ENCODE measurements at regions not wholly inside any gene's neighbourhood (a gene's known extent, or its start where the extent isn't known, plus 50 kb on each side); places are given as distances from the start of the nearest gene placed in this dataset.

GRCh38 chr18:5673616-5674015 lies 129.8 kb upstream of the EPB41L3 start:
- Mint-ChIP-seq H3K9me3 (no peaks in the 10 kb centered on the region), H3K36me3 (no peaks in the 10 kb centered on the region), H3K27ac (no peak overlapping the region)
- DNase-seq (ENCODE audit: low spot score in 2 of 2) (no peak), ATAC-seq (no peak)

DNA sequence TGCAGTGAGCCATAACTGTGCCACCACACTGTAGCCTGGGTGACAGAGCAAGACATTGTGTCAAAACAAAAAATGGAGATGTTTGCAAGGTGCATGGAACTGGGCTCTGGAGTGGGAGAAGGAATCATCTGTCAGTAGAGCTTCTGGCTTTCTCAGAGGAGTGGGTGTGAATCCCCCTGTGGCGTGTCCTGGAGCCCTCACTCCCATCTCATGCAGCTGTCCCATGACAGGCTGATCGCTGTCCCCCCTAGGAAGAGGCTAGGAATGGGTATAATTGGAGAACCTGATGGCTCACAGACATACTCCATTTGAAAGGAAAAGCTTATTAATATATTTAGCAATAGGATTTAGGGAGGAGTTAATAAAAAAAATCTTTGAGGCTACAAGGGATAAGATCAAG lies 125.8 kb upstream of the EPB41L3 start:
- Mint-ChIP-seq H3K36me3 (no peaks in the 10 kb centered on the region), H3K9me3 (no peaks in the 10 kb centered on the region), H3K27ac (no peak overlapping the region)
- no peak for DNase-seq (ENCODE audit: low spot score in 2 of 2)
- ATAC-seq, result no peak

DNA sequence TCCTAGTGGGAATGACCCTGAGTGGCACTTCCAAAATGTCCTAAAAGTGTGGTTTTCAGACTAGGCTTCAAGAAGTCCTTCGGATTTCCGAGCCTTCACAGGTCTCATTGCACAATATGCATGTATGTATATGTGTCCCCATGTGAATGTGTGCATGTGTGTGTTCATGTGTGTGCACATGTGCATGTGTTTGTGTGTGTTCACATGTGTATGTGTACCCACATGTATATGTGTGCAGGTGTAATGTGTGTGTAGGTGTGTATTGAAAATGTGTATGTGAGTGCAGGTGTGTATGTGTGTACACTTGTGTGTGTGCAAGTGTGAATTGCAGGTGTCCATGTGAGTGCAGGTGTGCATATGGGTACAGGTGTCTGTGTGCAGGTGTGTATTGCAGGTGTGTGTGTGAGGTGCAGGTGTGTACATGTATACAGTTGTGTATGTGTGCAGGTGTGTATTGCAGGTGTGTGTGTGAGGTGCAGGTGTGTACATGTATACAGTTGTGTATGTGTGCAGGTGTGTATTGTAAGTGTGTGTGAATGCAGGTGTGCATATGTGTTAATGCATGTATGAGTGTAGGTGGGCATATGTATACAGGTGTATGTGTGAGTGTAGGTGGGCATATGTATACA lies 124.4 kb upstream of the EPB41L3 start:
- no peak for DNase-seq (ENCODE audit: low spot score in 2 of 2)
- ATAC-seq, result no peak
- H3K9me3 Mint-ChIP-seq, result no peaks in the 10 kb centered on the region
- H3K36me3 Mint-ChIP-seq, result no peaks in the 10 kb centered on the region
- H3K27ac Mint-ChIP-seq, result no peak overlapping the region

- DNase-seq (ENCODE audit: low spot score in 2 of 2), result no peak
- peak in 1 of 2 donors; percentile 38 for ATAC-seq
- no peak overlapping the region for H3K27ac Mint-ChIP-seq
- H3K36me3 Mint-ChIP-seq, result no peaks in the 10 kb centered on the region
- no peaks in the 10 kb centered on the region for H3K9me3 Mint-ChIP-seq
Measured at GRCh38 chr18:5667356-5667755, 123.6 kb upstream of the EPB41L3 start.

DNA sequence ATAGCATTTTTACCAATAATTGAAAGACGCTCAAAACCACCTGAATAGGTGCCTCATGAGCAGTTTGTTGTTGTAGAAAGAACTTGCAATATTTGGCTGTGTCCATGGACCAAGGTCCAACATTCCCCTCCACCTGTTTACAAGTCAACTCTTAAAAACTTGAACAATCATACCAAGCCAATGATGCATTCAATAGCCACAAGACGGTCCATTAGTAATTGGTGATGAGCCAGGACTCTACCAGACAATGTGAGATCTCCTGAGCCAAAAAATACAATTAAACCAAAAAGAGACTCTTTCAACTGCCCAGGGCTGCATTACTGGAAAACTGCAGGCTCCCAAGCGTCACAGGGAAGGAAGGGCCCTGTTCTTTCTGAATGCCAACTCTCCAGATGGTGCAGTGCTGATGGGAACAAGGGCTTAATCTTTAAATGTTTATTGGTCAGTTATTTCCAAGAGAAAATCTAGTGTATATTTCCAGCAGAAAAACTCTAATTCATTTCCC lies 118.8 kb upstream of the EPB41L3 start:
- ATAC-seq (no peak), DNase-seq (ENCODE audit: low spot score in 2 of 2) (no peak)
- no peaks in the 10 kb centered on the region for H3K9me3 Mint-ChIP-seq
- no peaks in the 10 kb centered on the region for H3K36me3 Mint-ChIP-seq
- H3K27ac Mint-ChIP-seq, result no peak overlapping the region

GRCh38 chr18:5661179-5661578 lies 117.4 kb upstream of the EPB41L3 start:
- ATAC-seq (no peak), DNase-seq (ENCODE audit: low spot score in 2 of 2) (no peak)
- no peak overlapping the region for H3K27ac Mint-ChIP-seq
- no peaks in the 10 kb centered on the region for H3K9me3 Mint-ChIP-seq
- H3K36me3 Mint-ChIP-seq, result no peaks in the 10 kb centered on the region

- DNase-seq (ENCODE audit: low spot score in 2 of 2) (no peak), ATAC-seq (no peak)
- Mint-ChIP-seq H3K36me3 (no peaks in the 10 kb centered on the region), H3K9me3 (no peaks in the 10 kb centered on the region), H3K27ac (no peak overlapping the region)
Measured at GRCh38 chr18:5653802-5654201, 110.0 kb upstream of the EPB41L3 start.

- ATAC-seq (no peak), DNase-seq (ENCODE audit: low spot score in 2 of 2) (no peak)
- Mint-ChIP-seq H3K27ac (no peak overlapping the region), H3K9me3 (no peaks in the 10 kb centered on the region), H3K36me3 (no peaks in the 10 kb centered on the region)
Measured at GRCh38 chr18:5651736-5652135, 107.9 kb upstream of the EPB41L3 start.

DNA sequence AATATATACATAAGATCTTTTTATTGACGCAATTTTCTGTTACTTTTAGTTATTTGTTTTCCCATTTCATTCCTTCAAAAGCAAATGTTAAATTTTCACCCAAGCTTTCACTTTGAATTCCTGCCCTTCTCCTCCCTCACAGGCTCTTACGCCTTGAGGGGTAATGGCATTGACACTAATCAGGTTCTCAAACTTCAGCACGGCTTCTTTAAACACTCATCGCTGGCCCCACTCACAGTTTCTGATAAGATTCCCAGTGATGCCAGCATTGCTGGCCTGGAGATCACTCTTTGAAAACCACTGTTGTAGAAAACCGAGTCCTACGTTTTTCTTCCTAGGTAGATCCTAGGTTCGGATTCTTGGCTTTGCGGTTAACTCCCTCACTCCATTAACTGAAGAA lies 105.6 kb upstream of the EPB41L3 start:
- DNase-seq (ENCODE audit: low spot score in 2 of 2) (no peak), ATAC-seq (no peak)
- Mint-ChIP-seq H3K36me3 (no peaks in the 10 kb centered on the region), H3K27ac (no peak overlapping the region), H3K9me3 (no peaks in the 10 kb centered on the region)

DNA sequence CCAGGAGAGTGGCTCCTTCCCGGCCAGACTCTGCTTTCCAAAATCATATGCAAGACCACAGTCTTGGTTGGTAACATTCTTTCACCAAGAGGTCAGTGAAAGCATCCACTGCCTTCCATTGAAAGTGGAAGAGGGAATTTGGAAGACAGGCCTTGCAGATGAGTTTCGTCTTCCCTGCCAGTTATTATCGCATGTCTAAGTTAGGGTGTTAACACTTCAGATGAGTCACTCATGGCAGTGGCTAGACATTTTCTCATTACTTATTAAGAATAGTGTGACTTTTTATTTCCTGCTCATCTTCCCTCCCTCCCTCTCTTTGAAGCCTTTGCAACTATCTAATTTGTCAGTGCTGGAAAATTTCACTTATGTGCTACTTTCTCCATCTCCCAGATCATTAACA lies 102.9 kb upstream of the EPB41L3 start:
- ATAC-seq, result no peak

GRCh38 chr18:5643288-5643687 lies 99.5 kb upstream of the EPB41L3 start:
- DNase-seq (ENCODE audit: low spot score in 2 of 2), result no peak
- H3K9me3 Mint-ChIP-seq, result no peaks in the 10 kb centered on the region
- no peaks in the 10 kb centered on the region for H3K36me3 Mint-ChIP-seq
- ATAC-seq, result no peak
- H3K27ac Mint-ChIP-seq, result no peak overlapping the region

More for the DNA sequence above, 102.9 kb upstream of the EPB41L3 start:
- no peak for DNase-seq (ENCODE audit: low spot score in 2 of 2)
- Mint-ChIP-seq H3K27ac (no peak overlapping the region), H3K9me3 (no peaks in the 10 kb centered on the region), H3K36me3 (no peaks in the 10 kb centered on the region)

DNA sequence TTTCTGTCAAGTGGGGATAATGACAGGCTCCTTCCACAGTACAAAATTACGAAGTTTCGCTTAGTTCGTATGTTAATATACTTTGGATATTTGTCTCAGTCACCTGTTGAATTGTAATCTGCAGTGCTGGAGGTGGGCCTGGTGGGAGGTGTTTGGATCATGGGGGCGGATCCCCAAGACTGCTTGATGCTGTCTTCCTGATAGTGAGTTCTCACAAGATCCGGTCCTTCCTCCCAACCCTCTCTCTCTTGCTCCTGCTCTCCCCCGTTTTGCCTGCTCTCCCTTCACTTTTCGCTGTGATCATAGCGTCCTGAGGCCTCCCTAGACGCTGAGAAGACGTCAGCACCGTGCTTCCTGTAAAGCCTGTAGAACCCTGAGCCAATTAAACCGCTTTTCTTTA lies 97.1 kb upstream of the EPB41L3 start:
- Mint-ChIP-seq H3K36me3 (no peaks in the 10 kb centered on the region), H3K27ac (no peak overlapping the region), H3K9me3 (peaks cover 0 to 4% of the 10 kb centered on the region in 2 donors)
- no peak for DNase-seq (ENCODE audit: low spot score in 2 of 2)
- no peak for ATAC-seq

DNA sequence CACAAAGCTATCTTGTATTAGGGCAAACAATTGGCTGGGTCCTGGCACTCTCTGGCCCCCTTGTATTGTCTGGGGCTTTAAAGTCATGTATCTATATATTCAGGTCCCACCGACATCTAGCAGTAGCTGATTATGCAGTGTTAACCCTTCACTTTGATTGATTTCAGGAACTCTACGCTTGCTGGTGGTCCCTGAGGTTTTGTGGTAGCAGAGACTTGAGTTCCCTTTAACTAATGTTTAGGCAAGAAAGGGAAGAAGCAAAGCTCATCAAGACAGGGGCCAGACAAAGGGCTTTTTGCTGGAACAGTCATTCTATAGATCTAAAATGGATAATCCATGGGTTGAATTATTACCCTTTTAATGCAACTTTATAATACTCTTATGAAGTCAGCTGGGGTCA lies 95.3 kb upstream of the EPB41L3 start:
- Mint-ChIP-seq H3K9me3 (peaks cover 0 to 4% of the 10 kb centered on the region in 2 donors), H3K36me3 (no peaks in the 10 kb centered on the region), H3K27ac (no peak overlapping the region)
- ATAC-seq (no peak), DNase-seq (ENCODE audit: low spot score in 2 of 2) (no peak)

DNA sequence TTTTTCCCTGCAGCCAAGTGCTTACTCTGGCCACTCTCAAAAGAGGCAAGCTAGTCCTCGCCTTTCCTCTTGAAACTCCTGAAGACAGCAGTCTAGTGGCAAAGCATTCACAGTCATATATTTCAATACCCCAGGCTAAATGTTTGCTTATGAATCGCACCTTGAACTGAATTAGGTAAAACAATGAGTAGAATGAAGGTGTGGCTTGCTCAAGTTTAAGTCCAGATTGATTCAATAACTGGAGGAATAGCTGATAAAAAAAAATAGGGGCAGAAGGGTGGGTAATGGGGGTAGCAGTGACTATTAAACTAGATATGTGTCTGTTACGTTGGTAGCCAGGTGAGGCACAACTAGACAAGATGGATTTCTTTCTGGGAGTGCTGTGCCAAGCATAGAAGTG lies 88.2 kb upstream of the EPB41L3 start:
- peaks cover 0 to 4% of the 10 kb centered on the region in 2 donors for H3K9me3 Mint-ChIP-seq
- H3K36me3 Mint-ChIP-seq, result no peaks in the 10 kb centered on the region
- ATAC-seq (no peak), DNase-seq (ENCODE audit: low spot score in 2 of 2) (no peak)
- H3K27ac Mint-ChIP-seq, result no peak overlapping the region

GRCh38 chr18:5630900-5631413 lies 87.2 kb upstream of the EPB41L3 start:
- DNase-seq (ENCODE audit: low spot score in 2 of 2), result no peak
- Mint-ChIP-seq H3K27ac (no peak overlapping the region), H3K36me3 (no peaks in the 10 kb centered on the region), H3K9me3 (peaks cover 0 to under 1% of the 10 kb centered on the region in 2 donors)
- ATAC-seq, result no peak

DNA sequence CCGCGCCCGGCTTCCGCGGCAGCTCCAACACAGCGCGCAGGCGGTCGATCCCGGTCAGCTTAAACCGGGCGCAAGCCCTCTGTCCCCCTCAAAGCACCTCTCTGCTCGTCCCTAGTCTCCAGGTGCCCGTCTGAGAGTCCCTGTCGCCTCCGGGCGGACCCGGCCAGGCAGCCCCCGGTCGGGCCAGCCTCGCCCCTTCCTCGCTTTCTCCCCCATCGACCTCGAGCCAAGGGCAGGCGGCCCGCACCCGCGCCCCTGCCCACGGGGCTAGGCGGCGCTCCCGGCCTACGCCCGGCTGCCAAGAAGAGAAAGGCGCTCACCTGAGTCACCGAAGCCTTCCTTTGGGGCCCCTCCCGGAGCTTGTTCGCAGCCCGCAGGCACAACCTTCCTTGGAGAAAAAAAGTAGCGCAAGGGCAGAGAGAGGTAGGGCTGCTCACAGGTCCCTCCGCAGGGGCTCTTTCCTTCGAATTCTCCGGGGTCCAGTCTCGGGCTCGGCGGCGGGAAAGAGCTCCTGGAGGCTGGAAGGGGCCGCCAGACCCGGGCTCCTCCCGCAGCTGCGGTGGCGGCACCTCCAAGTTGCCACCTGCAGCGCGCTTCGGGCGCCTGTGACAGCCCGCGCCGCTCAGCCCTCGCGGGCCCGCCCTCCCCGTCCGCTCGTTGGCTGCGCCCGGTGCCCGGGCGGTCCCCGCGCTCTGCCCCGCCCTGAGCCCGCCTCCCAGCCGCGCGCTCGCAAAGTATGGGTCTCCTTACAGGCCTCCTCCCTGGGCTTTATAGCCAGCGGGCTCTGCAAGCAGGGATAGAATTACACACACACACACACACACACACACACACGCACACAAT lies 86.5 kb upstream of the EPB41L3 start:
- H3K27ac Mint-ChIP-seq, result no peak overlapping the region
- H3K9me3 Mint-ChIP-seq, result no peaks in the 10 kb centered on the region
- ATAC-seq, result peak; percentile 78 to 92
- peak; percentile 54 to 78 for DNase-seq (ENCODE audit: low spot score in 2 of 2)
- no peaks in the 10 kb centered on the region for H3K36me3 Mint-ChIP-seq

DNA sequence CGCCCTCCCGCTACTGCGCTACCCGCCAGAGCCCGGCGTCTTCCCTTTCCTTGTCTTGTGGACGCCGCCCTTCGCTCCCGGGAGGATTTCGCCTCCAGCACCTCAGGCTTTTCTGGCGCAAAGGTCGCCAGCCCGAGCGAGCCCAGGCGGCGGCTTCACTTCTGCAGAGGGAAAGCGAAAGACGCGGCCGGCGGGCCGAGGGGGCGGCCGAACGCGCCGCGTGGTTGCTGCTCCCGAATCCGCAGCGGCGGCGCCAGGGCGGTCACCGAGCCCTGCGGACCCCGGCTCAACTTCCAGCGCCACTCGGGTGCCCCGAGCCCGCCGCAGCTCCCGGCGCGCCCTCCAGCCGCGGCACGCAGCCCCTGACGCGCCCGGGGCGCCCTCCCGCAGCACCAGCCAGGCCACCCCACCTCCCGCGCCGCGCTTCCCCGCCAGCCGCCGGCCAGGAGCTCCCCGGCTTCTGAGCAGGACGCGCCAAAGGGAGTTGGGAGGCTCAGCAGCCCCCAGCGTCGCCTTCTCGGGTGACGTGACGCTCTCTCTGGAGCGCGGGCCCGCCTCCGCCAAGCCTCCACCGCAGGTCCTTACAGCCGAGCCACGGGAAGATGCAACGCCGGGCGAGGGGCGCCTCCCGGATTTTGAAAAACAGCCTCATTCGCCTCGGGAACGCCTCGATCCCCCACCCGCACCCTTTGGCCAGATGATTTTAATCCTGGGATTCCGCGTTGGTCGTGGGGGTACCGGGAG lies 84.9 kb upstream of the EPB41L3 start:
- Mint-ChIP-seq H3K9me3 (no peaks in the 10 kb centered on the region), H3K36me3 (no peaks in the 10 kb centered on the region)
- DNase-seq (ENCODE audit: low spot score in 2 of 2), result peak in 1 of 2 donors; percentile 38

More for the DNA sequence above, 84.9 kb upstream of the EPB41L3 start:
- H3K27ac Mint-ChIP-seq, result no peak overlapping the region
- peak; percentile 19 to 30 for ATAC-seq
